Stimulated activated CD8-positive, alpha-beta memory T cell treated with anti-CD3 and anti-CD28 coated beads, Interleukin-2, amount 100 ng/mL, for 1 hour (primary cell): ENCODE measurements at regions not wholly inside any gene's neighbourhood (a gene's known extent, or its start where the extent isn't known, plus 50 kb on each side); places are given as distances from the start of the nearest gene placed in this dataset.
"Not testable (repeated sequence)": the region's sequence is repeated elsewhere in the genome, so short reads cannot be mapped to it uniquely, and the experiment has no call there.

Source experiments
- DNase-seq, 2 donors: peaks; one replicate each; pipeline ENCODE4 v3.0.0-alpha.2; 2020; ENCODE audit warnings: low read depth in 2 of 2

GRCh38 chr5:100026606-100027005 lies 508.6 kb upstream of the FAM174A start:
- DNase-seq, result no peak

GRCh38 chr5:100023536-100023935 lies 511.6 kb upstream of the FAM174A start:
- no peak for DNase-seq

GRCh38 chr5:100017520-100018262 lies 517.5 kb upstream of the FAM174A start:
- no peak for DNase-seq

GRCh38 chr5:100013305-100013704 lies 521.9 kb upstream of the FAM174A start:
- DNase-seq, result not testable (repeated sequence)

- DNase-seq, result not testable (repeated sequence)
Measured at GRCh38 chr5:100011160-100011559, 524.0 kb upstream of the FAM174A start.

- DNase-seq, result no peak
Measured at GRCh38 chr5:100004969-100005368, 530.2 kb upstream of the FAM174A start.

GRCh38 chr5:99998319-99998718 lies 536.9 kb upstream of the FAM174A start:
- DNase-seq, result no peak

GRCh38 chr5:99995407-99995806 lies 539.8 kb upstream of the FAM174A start:
- DNase-seq, result no peak

- DNase-seq, result no peak
Measured at GRCh38 chr5:99973779-99974178, 561.4 kb upstream of the FAM174A start.

- no peak for DNase-seq
Measured at GRCh38 chr5:99955962-99956361, 579.2 kb upstream of the FAM174A start.

- no peak for DNase-seq
Measured at GRCh38 chr5:99955006-99955405, 580.2 kb upstream of the FAM174A start.

- no peak for DNase-seq
Measured at GRCh38 chr5:99949969-99950524, 585.1 kb upstream of the FAM174A start.

GRCh38 chr5:99949361-99949760 lies 585.8 kb upstream of the FAM174A start:
- no peak for DNase-seq

GRCh38 chr5:99948850-99949249 lies 586.3 kb upstream of the FAM174A start:
- DNase-seq, result no peak

GRCh38 chr5:99945478-99946442 lies 589.4 kb upstream of the FAM174A start:
- DNase-seq, result no peak

GRCh38 chr5:99940540-99940939 lies 594.6 kb upstream of the FAM174A start:
- no peak for DNase-seq

- no peak for DNase-seq
Measured at GRCh38 chr5:99936911-99937310, 598.3 kb upstream of the FAM174A start.

GRCh38 chr5:99929806-99930135 lies 605.4 kb upstream of the FAM174A start:
- no peak for DNase-seq

- DNase-seq, result no peak
Measured at GRCh38 chr5:99929067-99929805, 605.9 kb upstream of the FAM174A start.

GRCh38 chr5:99928490-99928889 lies 606.7 kb upstream of the FAM174A start:
- no peak for DNase-seq

- no peak for DNase-seq
Measured at GRCh38 chr5:99926463-99926862, 608.7 kb upstream of the FAM174A start.

- DNase-seq, result no peak
Measured at GRCh38 chr5:99922386-99922785, 612.8 kb upstream of the FAM174A start.
